ENCODE measurements at regions not wholly inside any gene's neighbourhood (a gene's known extent, or its start where the extent isn't known, plus 50 kb on each side); places are given as distances from the start of the nearest gene placed in this dataset.

DNA sequence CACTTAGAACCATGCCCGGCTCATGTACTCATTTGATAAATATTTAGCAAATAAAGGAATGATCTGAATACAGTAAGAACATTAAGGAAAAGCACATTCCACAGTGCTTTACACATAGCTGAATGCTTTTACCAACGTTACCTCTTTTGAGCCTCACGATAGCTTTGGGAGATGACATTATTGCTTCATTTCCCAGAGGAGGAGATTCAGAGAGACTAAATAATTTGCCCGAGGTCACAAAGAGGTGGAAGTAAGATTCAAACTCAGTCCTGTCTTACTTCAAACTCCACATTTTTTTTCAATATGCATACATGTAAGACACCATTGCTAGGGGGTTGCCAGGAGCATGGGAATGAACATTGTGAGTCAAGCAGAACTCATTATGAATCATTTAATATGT lies 538.5 kb downstream of the BCOR start:
- no peak for TF ChIP-seq CREB1 (IDR thresholded peaks at IDR 0.05; ENCODE audit: low read depth)

DNA sequence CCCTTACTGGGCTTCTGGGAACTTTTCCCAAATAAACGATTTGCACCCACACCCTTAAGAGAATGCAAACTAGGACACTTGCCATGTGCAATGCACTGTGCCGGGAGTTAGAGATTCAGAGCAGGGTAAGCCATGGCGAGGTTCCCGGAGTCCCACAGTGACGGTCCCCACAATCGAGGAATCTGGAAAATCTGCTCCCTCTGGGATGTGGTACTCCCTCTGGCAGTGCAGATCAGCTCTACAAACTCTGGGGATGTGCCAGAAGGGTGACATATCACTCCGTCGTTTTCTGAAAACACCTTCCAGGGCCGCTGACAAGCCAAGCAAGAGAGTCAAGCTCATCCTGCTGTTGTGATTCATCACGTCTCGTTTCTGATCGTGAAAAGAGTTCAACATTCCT lies 537.5 kb downstream of the BCOR start:
- TF ChIP-seq CEBPB (IDR thresholded peaks at IDR 0.05) (no peak), CREB1 (IDR thresholded peaks at IDR 0.05; ENCODE audit: low read depth) (no peak), EP300 (IDR thresholded peaks at IDR 0.05; ENCODE audit: borderline replicate concordance) (no peak), RAD21 (IDR thresholded peaks at IDR 0.05; ENCODE audit: low read depth) (no peak), ZBTB7A (IDR thresholded peaks at IDR 0.05; ENCODE audit: low read depth) (no peak), TAF1 (IDR thresholded peaks at IDR 0.05; ENCODE audit: low read depth) (no peak), TCF12 (IDR thresholded peaks at IDR 0.05; ENCODE audit: low read depth) (no peak), USF1 (IDR thresholded peaks at IDR 0.05) (no peak), FOXM1 (IDR thresholded peaks at IDR 0.05; ENCODE audit: borderline replicate concordance, low read depth) (no peak), MAX (IDR thresholded peaks at IDR 0.05) (no peak), YY1 (IDR thresholded peaks at IDR 0.05; ENCODE audit: low read depth) (no peak), EGR1 (IDR thresholded peaks at IDR 0.05) (no peak), NFIC (IDR thresholded peaks at IDR 0.05) (no peak)

DNA sequence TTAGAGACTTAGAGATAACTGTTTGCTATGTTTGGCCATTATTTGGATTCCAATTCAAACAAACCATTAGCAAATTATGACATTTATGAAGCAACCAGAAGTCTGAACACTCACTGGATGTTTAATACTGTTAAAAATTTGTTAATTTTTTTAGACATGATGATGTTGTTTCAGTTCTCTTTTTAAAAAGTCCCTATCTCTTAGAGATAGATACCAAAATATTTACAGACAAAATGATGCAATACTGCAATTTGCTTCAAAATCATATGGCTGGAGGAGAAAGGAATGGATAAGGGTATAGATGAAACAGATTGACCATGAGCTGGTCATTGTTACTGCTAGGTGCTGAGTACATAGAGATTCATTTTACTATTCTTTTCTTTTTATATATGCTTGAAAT lies 534.6 kb downstream of the BCOR start:
- TF ChIP-seq USF1 (IDR thresholded peaks at IDR 0.05) = no peak

DNA sequence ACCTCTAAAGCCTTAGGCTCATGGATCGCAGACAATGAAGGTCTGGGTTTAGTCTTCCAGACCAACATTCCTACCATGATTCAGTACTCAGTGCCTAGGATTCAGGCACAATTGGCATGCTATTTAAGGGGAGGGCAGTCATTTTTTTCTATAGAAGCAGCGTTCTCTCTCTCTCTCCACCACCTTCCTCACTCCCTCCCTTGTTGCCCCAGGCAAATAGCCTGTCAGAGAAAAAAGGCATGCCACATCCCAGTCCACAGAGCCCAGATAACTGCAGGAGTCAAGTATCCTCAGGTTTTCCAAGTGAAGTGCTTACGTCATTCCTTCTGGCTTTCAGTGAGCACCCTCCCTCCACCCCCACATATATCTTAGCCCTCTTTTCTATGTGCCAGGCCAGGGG lies 533.0 kb downstream of the BCOR start:
- TF ChIP-seq RAD21 (IDR thresholded peaks at IDR 0.05; ENCODE audit: low read depth) = no peak
- no peak for TF ChIP-seq FOXM1 (IDR thresholded peaks at IDR 0.05; ENCODE audit: borderline replicate concordance, low read depth)
- no peak for TF ChIP-seq EGR1 (IDR thresholded peaks at IDR 0.05)
- TF ChIP-seq, protein P1, sequence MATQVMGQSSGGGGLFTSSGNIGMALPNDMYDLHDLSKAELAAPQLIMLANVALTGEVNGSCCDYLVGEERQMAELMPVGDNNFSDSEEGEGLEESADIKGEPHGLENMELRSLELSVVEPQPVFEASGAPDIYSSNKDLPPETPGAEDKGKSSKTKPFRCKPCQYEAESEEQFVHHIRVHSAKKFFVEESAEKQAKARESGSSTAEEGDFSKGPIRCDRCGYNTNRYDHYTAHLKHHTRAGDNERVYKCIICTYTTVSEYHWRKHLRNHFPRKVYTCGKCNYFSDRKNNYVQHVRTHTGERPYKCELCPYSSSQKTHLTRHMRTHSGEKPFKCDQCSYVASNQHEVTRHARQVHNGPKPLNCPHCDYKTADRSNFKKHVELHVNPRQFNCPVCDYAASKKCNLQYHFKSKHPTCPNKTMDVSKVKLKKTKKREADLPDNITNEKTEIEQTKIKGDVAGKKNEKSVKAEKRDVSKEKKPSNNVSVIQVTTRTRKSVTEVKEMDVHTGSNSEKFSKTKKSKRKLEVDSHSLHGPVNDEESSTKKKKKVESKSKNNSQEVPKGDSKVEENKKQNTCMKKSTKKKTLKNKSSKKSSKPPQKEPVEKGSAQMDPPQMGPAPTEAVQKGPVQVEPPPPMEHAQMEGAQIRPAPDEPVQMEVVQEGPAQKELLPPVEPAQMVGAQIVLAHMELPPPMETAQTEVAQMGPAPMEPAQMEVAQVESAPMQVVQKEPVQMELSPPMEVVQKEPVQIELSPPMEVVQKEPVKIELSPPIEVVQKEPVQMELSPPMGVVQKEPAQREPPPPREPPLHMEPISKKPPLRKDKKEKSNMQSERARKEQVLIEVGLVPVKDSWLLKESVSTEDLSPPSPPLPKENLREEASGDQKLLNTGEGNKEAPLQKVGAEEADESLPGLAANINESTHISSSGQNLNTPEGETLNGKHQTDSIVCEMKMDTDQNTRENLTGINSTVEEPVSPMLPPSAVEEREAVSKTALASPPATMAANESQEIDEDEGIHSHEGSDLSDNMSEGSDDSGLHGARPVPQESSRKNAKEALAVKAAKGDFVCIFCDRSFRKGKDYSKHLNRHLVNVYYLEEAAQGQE (IDR thresholded peaks at IDR 0.05; ENCODE audit: low read depth) = no peak
- no peak for TF ChIP-seq YY1 (IDR thresholded peaks at IDR 0.05; ENCODE audit: low read depth)
- TF ChIP-seq TAF1 (IDR thresholded peaks at IDR 0.05; ENCODE audit: low read depth) = no peak
- TF ChIP-seq MAX (IDR thresholded peaks at IDR 0.05) = no peak
- TF ChIP-seq ZBTB7A (IDR thresholded peaks at IDR 0.05; ENCODE audit: low read depth) = no peak
- no peak for TF ChIP-seq CREB1 (IDR thresholded peaks at IDR 0.05; ENCODE audit: low read depth)
- TF ChIP-seq TEAD4 (IDR thresholded peaks at IDR 0.05) = no peak
- no peak for TF ChIP-seq CEBPB (IDR thresholded peaks at IDR 0.05)
- TF ChIP-seq EP300 (IDR thresholded peaks at IDR 0.05; ENCODE audit: borderline replicate concordance) = no peak
- no peak for TF ChIP-seq NFIC (IDR thresholded peaks at IDR 0.05)

GRCh38 chrX:39574178-39574577 lies 523.6 kb downstream of the BCOR start:
- TF ChIP-seq USF1 (IDR thresholded peaks at IDR 0.05) (no peak), FOXM1 (IDR thresholded peaks at IDR 0.05; ENCODE audit: borderline replicate concordance, low read depth) (no peak), TEAD4 (IDR thresholded peaks at IDR 0.05) (no peak), TCF12 (IDR thresholded peaks at IDR 0.05; ENCODE audit: low read depth) (no peak), CEBPB (IDR thresholded peaks at IDR 0.05) (no peak), EP300 (IDR thresholded peaks at IDR 0.05; ENCODE audit: borderline replicate concordance) (no peak), YY1 (IDR thresholded peaks at IDR 0.05; ENCODE audit: low read depth) (no peak), MAX (IDR thresholded peaks at IDR 0.05) (no peak), EGR1 (IDR thresholded peaks at IDR 0.05) (no peak), TAF1 (IDR thresholded peaks at IDR 0.05; ENCODE audit: low read depth) (no peak), ZBTB7A (IDR thresholded peaks at IDR 0.05; ENCODE audit: low read depth) (no peak), NFIC (IDR thresholded peaks at IDR 0.05) (no peak), CREB1 (IDR thresholded peaks at IDR 0.05; ENCODE audit: low read depth) (no peak), RAD21 (IDR thresholded peaks at IDR 0.05; ENCODE audit: low read depth) (no peak)
- TF ChIP-seq, protein P1 (IDR thresholded peaks at IDR 0.05; ENCODE audit: low read depth) = no peak

All from Ishikawa (cell line).